DMS 273 (cell line): ENCODE measurements at regions not wholly inside any gene's neighbourhood (a gene's known extent, or its start where the extent isn't known, plus 50 kb on each side); places are given as distances from the start of the nearest gene placed in this dataset.

Experiments
- DNase-seq: peaks from one replicate; lab custom pipeline; 2025; ENCODE audit not compliant: unreplicated experiment; lab: John Stamatoyannopoulos, UW

- no peak for DNase-seq
These were observed 379.3 kb downstream of the BCL11A start for GRCh38 chr2:60174146-60174545.

- DNase-seq: no peak
These were observed 380.7 kb downstream of the BCL11A start for GRCh38 chr2:60172801-60173200.

GRCh38 chr2:60170272-60170671 is 383.2 kb downstream of the BCL11A start:
- DNase-seq: no peak

- DNase-seq: no peak
These were observed 385.2 kb downstream of the BCL11A start for GRCh38 chr2:60168247-60168646.

- DNase-seq: no peak
These were observed 386.4 kb downstream of the BCL11A start for GRCh38 chr2:60167089-60167488.

- DNase-seq: no peak
These were observed 389.8 kb downstream of the BCL11A start for GRCh38 chr2:60163691-60164090.

GRCh38 chr2:60159519-60159918 is 393.9 kb downstream of the BCL11A start:
- DNase-seq: no peak

GRCh38 chr2:60158262-60158661 is 395.2 kb downstream of the BCL11A start:
- DNase-seq: no peak

- no peak for DNase-seq
These were observed 396.2 kb downstream of the BCL11A start for GRCh38 chr2:60157283-60157682.

- DNase-seq: no peak
These were observed 399.3 kb downstream of the BCL11A start for GRCh38 chr2:60154142-60154541.

GRCh38 chr2:60152226-60152833 is 401.1 kb downstream of the BCL11A start:
- DNase-seq: peak; percentile 73

GRCh38 chr2:60149176-60149575 is 404.3 kb downstream of the BCL11A start:
- no peak for DNase-seq

- DNase-seq: no peak
These were observed 404.7 kb downstream of the BCL11A start for GRCh38 chr2:60148716-60149115.

GRCh38 chr2:60140185-60140584 is 413.3 kb downstream of the BCL11A start:
- DNase-seq: no peak

- DNase-seq: no peak
These were observed 416.5 kb downstream of the BCL11A start for GRCh38 chr2:60136913-60137312.

- no peak for DNase-seq
These were observed 426.3 kb downstream of the BCL11A start for GRCh38 chr2:60127191-60127590.

GRCh38 chr2:60125611-60126426 is 427.6 kb downstream of the BCL11A start:
- DNase-seq: no peak

- DNase-seq: no peak
These were observed 433.7 kb downstream of the BCL11A start for GRCh38 chr2:60119778-60120177.

GRCh38 chr2:60118917-60119316 is 434.5 kb downstream of the BCL11A start:
- DNase-seq: no peak

GRCh38 chr2:60118061-60118460 is 435.4 kb downstream of the BCL11A start:
- DNase-seq: no peak

GRCh38 chr2:60116161-60116875 is 437.1 kb downstream of the BCL11A start:
- no peak for DNase-seq

GRCh38 chr2:60109744-60110143 is 443.7 kb downstream of the BCL11A start:
- no peak for DNase-seq
